Right cardiac atrium (tissue), 5 donors: ENCODE measurements at regions not wholly inside any gene's neighbourhood (a gene's known extent, or its start where the extent isn't known, plus 50 kb on each side); places are given as distances from the start of the nearest gene placed in this dataset.
"Not testable (repeated sequence)": the region's sequence is repeated elsewhere in the genome, so short reads cannot be mapped to it uniquely, and the experiment has no call there.

Source experiments
- ATAC-seq, 2 donors: fragments of 200-7000 bp; cut with Tn5 transposase; one replicate each; pipeline versions ENCODE4 v1.8.0 to v1.9.1; 2020; ENCODE audit warnings: moderate library complexity in 2 of 2, mild to moderate bottlenecking in 1 of 2
- DNase-seq, 3 donors: peaks; one replicate each; pipeline ENCODE4 v3.0.0-alpha.2; 2020
- H3K27ac ChIP-seq: one replicate; pipeline ENCODE4 v1.5.1; 2013; ENCODE audit warnings: mild to moderate bottlenecking, low read length, control low read depth, moderate library complexity
- H3K27me3 ChIP-seq: one replicate; pipeline ENCODE4 v1.6.1; 2013; ENCODE audit not compliant: control insufficient read depth, insufficient read depth
- H3K4me1 ChIP-seq: one replicate; pipeline ENCODE4 v1.6.1; 2013; ENCODE audit warnings: low read length; ENCODE audit not compliant: control insufficient read depth, insufficient read depth
- H3K4me3 ChIP-seq: one replicate; pipeline ENCODE4 v1.5.1; 2013; ENCODE audit warnings: low read length, control low read depth
- H3K9me3 ChIP-seq: one replicate; pipeline ENCODE4 v1.6.1; 2013; ENCODE audit warnings: low read length; ENCODE audit not compliant: control insufficient read depth
- WGBS: extraction: QIAGEN DNeasy Blood & Tissue Kit; methylation state at CpG from one replicate; pipeline ENCODE4 v1.1.7; 2013; 5-methylcytosine and 5-hydroxymethylcytosine counted together
- intact Hi-C, 4 donors: fragments of 100-400 bp; cut with DNase I; formaldehyde crosslinking; loops; one replicate each; pipeline versions ENCODE4 v1.11.0 to v1.14.0; 2022 to 2023
- donor health status: healthy with polysubstance abuse.
- donor health status: DM: no; HTN: yes; CAD: no.
- donor health status: DM: no; HTN: no; CAD: no.
- donor health status: DM: no; HTN: yes; CAD: no; lungs with severe emphysema.
- donor health status: DM: yes; HTN: yes; CAD: no.

- intact Hi-C loops, result no loop called here
- Histone ChIP-seq H3K27me3 (no peaks in the 10 kb centered on the region), H3K27ac (no peak overlapping the region), H3K4me3 (no peak overlapping the region), H3K9me3 (no peaks in the 10 kb centered on the region), H3K4me1 (no peaks in the 10 kb centered on the region)
- ATAC-seq (no peak), DNase-seq (no peak)
- 72% methylated on average over 19 of the region's 19 CpGs for WGBS
These were observed 185.0 kb downstream of the OR4M2 start for GRCh38 chr15:22265056-22265945.

- Histone ChIP-seq H3K4me3 (no peak overlapping the region), H3K9me3 (no peaks in the 10 kb centered on the region), H3K27ac (no peak overlapping the region), H3K4me1 (no peaks in the 10 kb centered on the region), H3K27me3 (no peaks in the 10 kb centered on the region)
- no peak for DNase-seq
- 37% methylated on average over 2 of the region's 2 CpGs for WGBS
- ATAC-seq, result no peak
- intact Hi-C loops, result no loop called here
These were observed 185.6 kb downstream of the OR4M2 start for GRCh38 chr15:22265970-22266369.

DNA sequence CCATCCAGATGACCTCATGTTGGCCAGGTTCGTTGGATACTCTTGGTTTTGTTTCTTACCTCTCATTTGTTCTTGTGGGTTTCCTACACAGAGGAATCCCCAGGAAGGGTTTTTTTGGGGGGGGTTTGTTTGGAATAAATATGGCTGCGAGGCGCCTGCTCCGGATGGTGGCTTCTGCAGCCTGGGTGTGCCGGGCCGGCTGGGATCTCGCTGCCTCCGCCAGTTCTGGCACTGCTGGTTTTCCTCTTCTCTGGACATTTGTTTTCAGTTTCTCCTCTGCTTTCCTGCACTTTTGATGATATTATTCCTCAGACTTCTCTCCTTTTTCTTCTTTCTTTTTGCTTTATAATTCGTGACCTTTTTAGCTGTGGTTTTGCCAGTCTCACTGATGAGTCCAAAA is 187.4 kb downstream of the OR4M2 start:
- Histone ChIP-seq H3K27ac (no peak overlapping the region), H3K4me3 (no peak overlapping the region), H3K4me1 (no peaks in the 10 kb centered on the region), H3K27me3 (no peaks in the 10 kb centered on the region), H3K9me3 (no peaks in the 10 kb centered on the region)
- no peak for ATAC-seq
- 85% methylated on average over 9 of the region's 9 CpGs for WGBS
- no peak for DNase-seq
- intact Hi-C loops, result no loop called here

DNA sequence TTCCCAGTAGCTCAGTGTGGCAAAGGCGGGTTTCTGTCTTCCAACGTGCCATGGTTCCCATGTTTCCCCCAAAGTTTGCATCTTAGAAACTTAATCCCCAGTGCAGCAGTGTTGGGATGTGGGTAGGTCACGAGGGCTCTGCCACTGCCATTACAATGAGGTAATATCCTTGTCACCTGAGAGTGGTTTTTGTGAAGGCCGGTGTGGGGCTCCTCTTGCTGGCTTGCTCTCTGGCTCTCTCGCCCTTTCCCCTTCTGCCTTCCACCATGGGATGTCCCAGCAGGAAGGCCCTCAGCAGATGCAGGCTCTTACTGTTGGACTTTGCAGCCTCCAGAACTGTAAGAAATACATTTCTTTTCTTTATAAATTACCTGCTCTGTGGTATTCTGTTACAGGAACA is 187.9 kb downstream of the OR4M2 start:
- 78% methylated on average over 5 of the region's 5 CpGs for WGBS
- intact Hi-C loops, ATAC-seq: not testable (repeated sequence)

DNA sequence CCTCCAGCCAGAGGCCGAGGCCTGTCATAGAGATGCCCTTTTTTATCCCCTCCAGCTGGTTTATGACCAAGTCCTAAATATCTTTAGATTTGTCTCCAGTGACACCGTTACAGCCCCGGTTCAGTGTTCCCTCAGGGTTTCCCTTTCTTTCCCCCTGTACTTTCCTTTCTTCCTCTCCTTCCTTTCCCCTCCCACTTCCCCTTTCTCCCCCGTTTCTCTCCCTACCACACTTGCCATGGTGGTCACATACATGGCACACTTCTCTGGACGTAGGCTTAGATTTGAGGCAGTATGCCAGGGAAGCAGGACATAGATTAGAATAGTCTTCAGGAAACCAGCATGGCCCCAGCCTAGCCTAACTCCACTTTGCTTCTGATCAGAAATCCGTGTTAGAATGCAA is 188.3 kb downstream of the OR4M2 start:
- intact Hi-C loops, H3K27me3 ChIP-seq, H3K4me1 ChIP-seq, H3K27ac ChIP-seq, ATAC-seq, DNase-seq, H3K4me3 ChIP-seq, H3K9me3 ChIP-seq: not testable (repeated sequence)
- 58% methylated on average over 6 of the region's 6 CpGs for WGBS

More for the DNA sequence above, 187.9 kb downstream of the OR4M2 start:
- H3K4me3 ChIP-seq, DNase-seq, H3K9me3 ChIP-seq, H3K27me3 ChIP-seq, H3K27ac ChIP-seq, H3K4me1 ChIP-seq: not testable (repeated sequence)

- H3K27ac ChIP-seq, ATAC-seq, intact Hi-C loops, H3K9me3 ChIP-seq, H3K4me1 ChIP-seq, H3K4me3 ChIP-seq, DNase-seq, H3K27me3 ChIP-seq: not testable (repeated sequence)
- 87% methylated on average over 29 of the region's 29 CpGs for WGBS
These were observed 186.2 kb upstream of the GOLGA6L22 start for GRCh38 chr15:22272286-22273160.

- H3K9me3 ChIP-seq, H3K4me1 ChIP-seq, H3K27ac ChIP-seq, H3K27me3 ChIP-seq, intact Hi-C loops, H3K4me3 ChIP-seq, DNase-seq: not testable (repeated sequence)
- WGBS, result 83% methylated on average over 12 of the region's 12 CpGs
- peak; percentile 22 to 44 for ATAC-seq
These were observed 185.5 kb upstream of the GOLGA6L22 start for GRCh38 chr15:22273185-22273584.

- 62% methylated on average over 2 of the region's 2 CpGs for WGBS
- H3K27ac ChIP-seq, H3K4me1 ChIP-seq, ATAC-seq, H3K27me3 ChIP-seq, DNase-seq, H3K9me3 ChIP-seq, intact Hi-C loops, H3K4me3 ChIP-seq: not testable (repeated sequence)
These were observed 184.3 kb upstream of the GOLGA6L22 start for GRCh38 chr15:22274376-22274775.

GRCh38 chr15:22280770-22281169 is 177.9 kb upstream of the GOLGA6L22 start:
- DNase-seq, intact Hi-C loops, H3K27ac ChIP-seq, H3K9me3 ChIP-seq, ATAC-seq, H3K27me3 ChIP-seq, H3K4me3 ChIP-seq, H3K4me1 ChIP-seq: not testable (repeated sequence)
- WGBS, result 68% methylated on average over 4 of the region's 4 CpGs

DNA sequence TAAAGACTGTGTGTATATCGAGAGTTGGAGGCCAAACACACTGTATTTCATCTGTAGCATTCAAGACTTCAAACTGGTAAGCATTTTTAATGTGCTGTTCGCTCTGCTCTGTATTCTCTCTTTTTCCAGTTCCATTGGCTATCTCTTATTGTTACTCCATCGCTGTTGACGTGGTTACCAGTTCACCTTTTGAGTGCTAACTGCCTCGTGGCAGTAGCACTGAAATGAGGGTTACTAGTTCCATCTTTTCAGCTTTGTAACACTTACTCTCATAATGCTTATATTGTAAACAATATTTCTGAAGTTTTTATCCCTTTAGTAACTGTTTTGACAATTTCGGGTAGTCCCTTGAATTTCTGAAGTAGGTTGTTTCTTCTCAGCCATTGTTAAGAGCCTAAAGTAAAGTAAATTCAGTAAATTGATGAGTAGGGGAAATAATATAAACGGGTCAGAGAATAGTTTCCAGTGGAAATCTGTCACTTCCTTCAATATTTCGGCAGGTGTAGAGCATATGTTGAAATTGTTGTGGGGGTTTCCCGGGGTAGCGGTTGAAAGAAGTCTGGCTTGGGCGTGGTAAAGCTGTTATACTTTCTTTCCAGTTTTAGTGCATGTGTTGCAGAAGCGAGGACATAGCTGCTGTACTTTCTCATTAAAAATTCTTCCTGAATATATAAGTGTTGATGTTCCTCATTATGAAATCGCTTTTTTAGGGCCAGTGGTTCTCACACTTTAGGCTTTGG is 175.7 kb upstream of the GOLGA6L22 start:
- H3K27me3 ChIP-seq, H3K27ac ChIP-seq, ATAC-seq, DNase-seq, H3K4me1 ChIP-seq, H3K4me3 ChIP-seq, intact Hi-C loops, H3K9me3 ChIP-seq: not testable (repeated sequence)
- WGBS, result 46% methylated on average over 13 of the region's 13 CpGs
